SK-N-SH (cell line): ENCODE measurements at regions not wholly inside any gene's neighbourhood (a gene's known extent, or its start where the extent isn't known, plus 50 kb on each side); places are given as distances from the start of the nearest gene placed in this dataset.

Source experiments
- CTCF ChIP-seq: fragments of 200-600 bp; sonication (generic); IDR thresholded peaks from 2 replicates; pipeline ENCODE4 v1.6.1; 2017; ENCODE audit warnings: antibody characterized with exemption, mild to moderate bottlenecking, moderate library complexity
- EP300 ChIP-seq, 2 experiments: IDR thresholded peaks; 2 replicates each; pipeline versions ENCODE4 v1.4.0 to v1.6.1; 2012; ENCODE audit warnings: borderline replicate concordance in 1 of 2, low read depth in 1 of 2, low read length in 1 of 2
- FOXM1 ChIP-seq: IDR thresholded peaks from 2 replicates; pipeline ENCODE4 v1.4.0; 2012; ENCODE audit warnings: low read depth, mild to moderate bottlenecking
- JUND ChIP-seq: IDR thresholded peaks from 2 replicates; pipeline ENCODE4 v1.4.0; 2012
- MXI1 ChIP-seq: IDR thresholded peaks from 2 replicates; pipeline ENCODE4 v1.6.1; 2012; ENCODE audit warnings: mild to moderate bottlenecking, low read depth, low read length, improper control_type of control experiment
- NRF1 ChIP-seq: IDR thresholded peaks from 2 replicates; pipeline ENCODE4 v1.6.1; 2012; ENCODE audit warnings: low read depth, mild to moderate bottlenecking, low read length
- POLR2AphosphoS5 ChIP-seq: IDR thresholded peaks from 2 replicates; pipeline ENCODE4 v1.6.1; 2012; ENCODE audit warnings: low read depth, low read length
- REST ChIP-seq: IDR thresholded peaks from 2 replicates; pipeline ENCODE4 v1.6.1; 2012; ENCODE audit warnings: mild to moderate bottlenecking, low read depth, low read length, moderate library complexity
- SMC3 ChIP-seq: IDR thresholded peaks from 2 replicates; pipeline ENCODE4 v1.6.1; 2012; ENCODE audit warnings: low read depth, low read length, improper control_type of control experiment
- YY1 ChIP-seq: IDR thresholded peaks from 2 replicates; pipeline ENCODE4 v1.4.0; 2012; ENCODE audit warnings: low read depth, mild to moderate bottlenecking
- ZBTB33 ChIP-seq: IDR thresholded peaks from 2 replicates; pipeline ENCODE4 v1.4.0; 2012; ENCODE audit warnings: low read depth, borderline replicate concordance

- TF ChIP-seq CTCF = no peak
- TF ChIP-seq YY1 = no peak
- TF ChIP-seq EP300 (IDR thresholded peaks at IDR 0.05; ENCODE audit: borderline replicate concordance in 1 of 2, low read depth in 1 of 2, low read length in 1 of 2) = no peak; a peak in 1 of 4 replicates
- TF ChIP-seq POLR2AphosphoS5 = no peak
- no peak for TF ChIP-seq JUND
- no peak for TF ChIP-seq SMC3
- TF ChIP-seq ZBTB33 = no peak
- no peak for TF ChIP-seq MXI1
- TF ChIP-seq FOXM1 = no peak
- no peak for TF ChIP-seq NRF1
- TF ChIP-seq REST = no peak
These were observed 186.9 kb upstream of the TLE3 start for GRCh38 chr15:70284438-70285214.
